NCI-H1436 (cell line): ENCODE measurements at regions not wholly inside any gene's neighbourhood (a gene's known extent, or its start where the extent isn't known, plus 50 kb on each side); places are given as distances from the start of the nearest gene placed in this dataset.

Experiments used
- DNase-seq: peaks from one replicate; lab custom pipeline; 2025; lab: John Stamatoyannopoulos, UW

DNA sequence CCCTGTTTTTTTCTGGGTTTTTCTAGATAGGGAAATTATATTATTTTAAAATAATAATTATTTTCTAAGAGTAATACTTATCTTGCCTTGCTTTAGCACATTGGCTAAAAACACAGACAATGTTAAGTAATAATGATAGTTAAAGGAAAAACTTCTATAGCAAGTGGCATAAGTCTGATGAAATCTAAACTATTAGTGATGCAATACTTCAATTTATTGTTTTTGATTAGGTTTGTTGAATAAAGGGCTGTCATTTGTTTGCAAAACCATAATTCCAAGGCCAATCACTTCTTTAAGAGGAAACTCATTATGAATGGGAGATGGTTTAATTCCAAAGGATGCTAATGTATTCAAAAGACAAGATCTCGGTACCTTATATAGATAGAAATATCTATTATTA lies 293.8 kb upstream of the FBXL7 start:
- DNase-seq = no peak

DNA sequence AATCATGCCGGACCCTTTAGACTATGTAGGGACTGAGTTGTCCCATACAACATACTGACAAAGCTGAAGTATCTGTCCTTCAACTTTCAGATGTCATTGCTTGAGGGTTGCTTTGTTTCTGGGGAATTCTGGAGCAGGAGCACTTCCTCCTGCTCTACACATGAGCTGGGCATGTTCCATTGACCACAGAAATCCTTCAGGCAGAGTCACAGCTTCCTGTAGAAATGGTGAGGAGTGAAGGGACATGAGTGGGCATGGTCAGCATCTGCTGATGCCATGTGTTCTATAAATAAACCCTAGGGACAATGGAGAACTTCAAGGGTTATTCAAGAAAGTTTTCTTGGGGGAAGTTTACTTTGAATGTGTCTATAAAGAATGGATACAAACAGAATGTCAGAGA lies 296.6 kb upstream of the FBXL7 start:
- no peak for DNase-seq

GRCh38 chr5:15191012-15191411 lies 309.0 kb upstream of the FBXL7 start:
- DNase-seq = no peak

DNA sequence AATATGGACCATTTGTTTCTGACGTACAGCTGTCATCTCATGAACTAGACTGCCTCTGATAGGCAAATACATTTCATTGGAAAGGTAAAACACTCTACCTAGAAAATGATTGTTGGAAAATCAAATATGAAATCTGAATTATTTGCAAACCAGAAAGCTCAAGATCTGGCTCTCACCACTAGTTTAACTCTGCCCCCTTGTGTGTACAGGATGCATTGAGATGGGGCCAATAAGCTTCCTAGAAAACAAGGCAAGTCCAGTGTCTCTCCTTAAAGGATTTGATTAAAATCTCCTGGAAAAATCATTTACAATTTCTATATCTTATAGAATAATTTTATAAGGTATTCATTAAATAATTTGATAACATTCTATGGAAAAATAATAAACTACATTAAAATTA lies 311.9 kb upstream of the ANKH start:
- no peak for DNase-seq

GRCh38 chr5:15170173-15170572 lies 298.6 kb upstream of the ANKH start:
- no peak for DNase-seq

DNA sequence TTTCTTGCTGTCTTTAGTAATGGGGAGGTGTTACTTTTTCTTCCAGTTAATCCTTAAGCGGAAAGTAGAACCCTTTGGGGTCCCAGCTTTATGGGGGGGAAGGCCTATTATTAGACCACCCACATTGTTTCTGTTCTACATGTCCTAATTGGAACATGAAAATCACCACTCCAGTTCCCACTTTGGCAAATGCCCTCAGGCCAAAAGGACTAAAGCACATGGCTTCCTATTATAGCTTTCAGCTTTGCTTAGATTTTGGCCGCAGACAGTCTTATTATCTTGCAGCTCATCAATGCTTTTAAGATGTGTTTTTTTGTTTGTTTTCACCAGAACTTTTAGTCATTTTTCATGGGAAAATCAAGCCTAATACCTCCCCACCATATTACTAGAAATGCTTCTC lies 296.8 kb upstream of the ANKH start:
- DNase-seq = no peak

DNA sequence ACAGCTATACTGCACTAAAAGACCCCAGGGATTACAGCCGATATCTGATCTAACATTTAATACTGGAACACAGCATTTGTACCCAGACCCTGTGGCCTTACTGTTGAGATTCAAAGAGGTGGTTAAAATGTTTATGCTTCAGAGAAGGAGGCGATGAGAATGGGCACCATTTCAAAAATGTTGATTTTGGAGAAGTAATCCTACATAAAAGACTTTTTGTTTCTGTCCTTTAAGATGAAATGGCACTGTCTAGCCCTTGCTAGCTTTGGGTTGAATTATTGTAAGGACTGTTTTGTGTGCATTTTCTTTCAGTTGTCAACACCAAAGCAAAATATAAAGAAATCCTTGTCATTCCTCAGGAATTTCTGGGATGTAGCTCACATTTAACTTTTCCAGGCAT lies 288.5 kb upstream of the ANKH start:
- DNase-seq = no peak

- no peak for DNase-seq
These were observed 288.0 kb upstream of the ANKH start for GRCh38 chr5:15159606-15160005.

DNA sequence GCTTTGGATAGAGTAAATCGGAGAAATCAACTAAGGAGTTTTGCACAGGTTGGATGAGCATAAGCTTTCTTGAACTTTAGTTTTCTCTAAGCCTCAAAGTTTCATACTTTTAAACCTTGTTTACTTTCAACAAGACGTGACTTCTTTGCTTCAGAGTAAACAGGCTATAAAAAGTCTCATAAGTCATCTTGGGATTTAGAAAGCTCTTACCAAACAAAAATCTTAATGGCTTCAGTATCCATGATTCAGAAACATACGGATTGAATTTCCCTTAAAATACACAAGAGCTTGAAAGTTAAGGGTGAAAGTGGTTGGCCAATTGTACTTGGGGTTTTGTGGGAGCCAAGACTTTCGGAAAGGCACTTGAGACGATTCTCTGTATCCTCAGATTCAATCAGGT lies 270.9 kb upstream of the ANKH start:
- no peak for DNase-seq

DNA sequence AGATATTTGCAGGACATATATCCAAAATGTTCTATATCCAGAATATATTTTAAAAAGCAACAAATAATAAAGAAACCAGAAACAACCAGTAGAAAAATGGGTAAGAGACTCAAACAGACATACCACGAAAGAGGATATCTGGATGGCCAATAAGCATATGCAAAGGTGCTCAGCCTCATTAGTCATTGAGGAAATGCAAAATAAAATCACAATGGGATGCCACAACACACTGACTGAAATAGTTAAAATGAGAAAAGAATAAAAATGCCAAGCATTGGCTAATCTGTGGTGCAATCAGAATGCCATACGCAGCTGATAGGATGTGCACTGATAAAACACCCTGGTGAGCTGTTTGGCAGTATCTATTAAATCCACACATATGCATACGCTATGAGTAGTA lies 265.8 kb upstream of the ANKH start:
- DNase-seq = no peak

GRCh38 chr5:15135661-15136060 lies 264.1 kb upstream of the ANKH start:
- no peak for DNase-seq

GRCh38 chr5:15133456-15133965 lies 261.9 kb upstream of the ANKH start:
- DNase-seq = no peak

GRCh38 chr5:15132816-15133405 lies 261.3 kb upstream of the ANKH start:
- no peak for DNase-seq

- no peak for DNase-seq
These were observed 260.3 kb upstream of the ANKH start for GRCh38 chr5:15131909-15132308.

GRCh38 chr5:15124871-15125568 lies 253.4 kb upstream of the ANKH start:
- DNase-seq = no peak

DNA sequence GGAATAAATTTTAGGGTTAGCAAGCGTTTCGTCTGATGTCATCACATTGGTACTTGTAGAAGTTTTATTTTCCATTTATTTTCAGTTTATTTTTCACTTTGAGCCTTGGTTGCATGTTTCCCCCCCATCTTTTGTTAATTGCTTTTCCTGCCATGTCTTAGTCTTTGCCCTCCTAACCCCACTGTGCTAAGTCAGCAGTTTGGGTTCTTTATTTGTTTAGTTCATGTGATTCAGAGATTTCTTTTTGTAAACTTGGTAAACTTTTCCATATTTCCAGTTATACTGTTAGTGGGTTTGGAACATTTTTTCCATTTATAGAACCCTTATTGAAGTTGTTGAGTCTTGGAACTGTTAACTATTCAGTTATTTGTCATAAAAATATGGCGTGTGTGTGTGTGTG lies 252.9 kb upstream of the ANKH start:
- DNase-seq = no peak

DNA sequence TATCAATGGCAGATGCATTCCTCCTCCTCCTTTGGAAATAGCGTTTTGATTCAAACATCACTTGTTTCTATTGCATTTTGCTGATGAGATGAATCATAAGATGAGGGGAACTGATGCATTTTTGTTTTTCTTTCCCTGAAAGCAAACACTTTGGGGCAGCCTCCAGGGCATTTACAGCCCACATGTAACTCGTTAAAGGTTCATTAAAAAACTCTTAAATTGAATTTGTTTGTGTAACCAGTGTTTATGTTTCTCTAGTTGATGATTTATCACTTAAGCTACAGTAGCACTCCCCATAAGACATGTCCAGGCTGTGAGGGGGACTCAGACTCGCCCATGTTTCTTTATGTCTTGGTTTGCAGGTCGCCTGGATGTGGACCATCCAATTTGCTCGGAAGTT lies 246.1 kb upstream of the ANKH start:
- DNase-seq = no peak

DNA sequence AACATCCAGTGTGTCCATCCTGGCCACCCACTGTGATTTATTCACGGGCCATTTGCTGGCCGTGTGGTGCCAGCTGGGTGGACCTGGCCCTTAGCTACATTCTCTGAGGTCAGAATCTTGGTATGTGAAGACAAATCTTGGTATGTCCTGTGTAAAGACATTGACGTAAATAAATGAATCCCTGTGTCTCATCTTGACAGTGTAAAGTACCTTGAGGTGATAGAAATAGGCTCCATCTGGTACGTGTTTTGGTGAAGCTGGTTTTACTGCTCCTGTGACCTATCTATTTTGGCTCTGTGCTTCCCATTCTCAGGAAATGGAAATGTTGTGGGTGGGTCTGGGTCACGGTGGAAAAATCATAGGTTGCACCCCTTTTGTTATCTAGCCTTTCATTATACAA lies 245.4 kb upstream of the ANKH start:
- DNase-seq = no peak

DNA sequence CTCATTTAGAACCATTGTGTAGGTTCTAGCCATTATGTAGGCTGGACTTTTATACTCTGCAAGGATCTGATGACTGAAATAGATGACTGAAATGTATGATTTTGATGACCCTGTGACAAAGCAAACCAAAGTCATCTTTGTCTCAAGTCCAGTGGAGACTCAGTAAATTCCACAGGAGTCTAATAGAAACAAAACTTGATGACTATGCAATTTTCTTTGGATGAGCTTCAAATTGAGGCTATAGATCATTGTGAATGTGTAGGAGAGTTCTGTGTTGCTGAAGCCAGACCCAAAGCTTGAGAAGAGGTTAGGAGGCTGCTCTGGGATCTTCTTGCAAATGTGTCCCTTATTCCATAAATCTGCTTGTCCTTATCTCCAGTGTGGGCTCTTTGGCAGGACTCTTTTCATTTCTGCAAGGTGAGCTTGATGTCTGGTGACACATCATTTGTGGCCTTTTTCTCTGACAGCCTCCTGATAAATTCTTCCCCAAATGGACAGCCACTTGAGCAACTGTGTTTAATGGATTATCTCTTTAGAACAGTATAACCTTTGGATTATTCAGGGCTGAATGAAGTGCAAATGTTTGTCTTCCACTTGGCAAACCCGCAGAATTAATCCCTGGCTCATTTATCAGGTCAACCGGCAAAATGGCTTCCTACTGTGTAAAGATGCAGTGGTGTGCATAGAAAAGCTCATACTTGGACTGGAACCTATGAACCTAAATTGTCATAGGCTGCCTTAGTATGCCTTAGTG lies 235.1 kb upstream of the ANKH start:
- no peak for DNase-seq

- DNase-seq = no peak
These were observed 234.3 kb upstream of the ANKH start for GRCh38 chr5:15105799-15106393.

- no peak for DNase-seq
These were observed 232.3 kb upstream of the ANKH start for GRCh38 chr5:15103864-15104263.

DNA sequence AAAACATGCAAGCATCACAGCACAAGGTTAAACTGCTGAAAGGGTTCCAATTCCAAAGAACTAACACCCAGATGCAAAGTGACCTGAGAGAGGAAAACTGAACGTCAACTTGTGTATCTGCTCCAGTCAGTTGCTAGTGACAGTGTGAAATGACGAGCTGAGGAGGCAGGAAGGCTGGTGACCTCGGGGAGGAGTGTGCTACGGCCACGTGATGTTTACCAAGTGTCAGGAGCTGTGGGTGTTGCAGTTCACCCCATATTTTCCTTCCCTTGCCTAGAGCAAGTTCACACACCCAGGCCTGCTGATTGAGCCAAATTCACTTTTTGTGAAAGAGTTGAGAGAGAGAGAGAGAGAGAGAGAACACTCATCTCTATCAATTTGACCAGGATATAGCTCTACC lies 231.6 kb upstream of the ANKH start:
- DNase-seq = no peak

DNA sequence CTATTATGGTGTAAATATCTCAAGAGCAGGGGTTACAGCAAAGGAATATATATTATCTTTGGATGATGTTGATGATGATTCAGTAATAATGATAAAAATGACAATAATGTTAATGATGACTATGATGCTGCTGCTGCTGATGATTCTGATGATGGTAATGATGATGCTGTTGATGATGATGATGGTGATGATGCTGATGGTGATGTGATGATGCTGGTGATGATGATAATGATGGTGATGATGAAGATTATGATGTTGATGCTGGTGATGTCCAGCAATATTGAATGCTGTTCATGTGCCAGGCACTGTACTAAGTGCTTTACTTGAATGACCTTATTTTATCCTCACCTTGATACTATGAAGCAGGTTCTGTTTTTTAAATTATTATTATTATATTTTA lies 226.0 kb upstream of the ANKH start:
- no peak for DNase-seq
